Smooth muscle cell (in vitro differentiated cells): ENCODE measurements at regions not wholly inside any gene's neighbourhood (a gene's known extent, or its start where the extent isn't known, plus 50 kb on each side); places are given as distances from the start of the nearest gene placed in this dataset.

Experiments used
- DNase-seq: peaks from one replicate; lab custom pipeline; 2025; ENCODE audit not compliant: unreplicated experiment; lab: John Stamatoyannopoulos, UW
- H2AFZ ChIP-seq: fragments of 200-600 bp; sonication (generic); 2 replicates; pipeline ENCODE4 v1.6.0; 2016; ENCODE audit warnings: antibody characterized with exemption, low read depth, mild to moderate bottlenecking
- H3F3A ChIP-seq: fragments of 200-600 bp; sonication (generic); 2 replicates; pipeline ENCODE4 v1.6.0; 2017; ENCODE audit warnings: antibody characterized with exemption, low read depth
- H3K27ac ChIP-seq: fragments of 200-600 bp; sonication (generic); 2 replicates; pipeline ENCODE4 v1.5.1; 2016; ENCODE audit warnings: low read depth, mild to moderate bottlenecking
- H3K27me3 ChIP-seq: fragments of 200-600 bp; sonication (generic); 2 replicates; pipeline ENCODE4 v1.6.1; 2016; ENCODE audit warnings: low read depth, mild to moderate bottlenecking
- H3K36me3 ChIP-seq: fragments of 200-600 bp; sonication (generic); 2 replicates; pipeline ENCODE4 v1.5.1; 2016; ENCODE audit warnings: low read depth
- H3K4me1 ChIP-seq: fragments of 200-600 bp; sonication (generic); 2 replicates; pipeline ENCODE4 v1.5.1; 2016; ENCODE audit warnings: low read depth
- H3K4me2 ChIP-seq: fragments of 200-600 bp; sonication (generic); 2 replicates; pipeline ENCODE4 v1.6.0; 2016; ENCODE audit warnings: mild to moderate bottlenecking
- H3K4me3 ChIP-seq: fragments of 200-600 bp; sonication (generic); 2 replicates; pipeline ENCODE4 v1.5.1; 2016; ENCODE audit warnings: mild to moderate bottlenecking
- H3K79me2 ChIP-seq: fragments of 200-600 bp; sonication (generic); 2 replicates; pipeline ENCODE4 v1.6.0; 2016; ENCODE audit warnings: low read depth, mild to moderate bottlenecking
- H3K9ac ChIP-seq: fragments of 200-600 bp; sonication (generic); 2 replicates; pipeline ENCODE4 v1.6.0; 2016; ENCODE audit warnings: low read depth
- H3K9me3 ChIP-seq: fragments of 200-600 bp; sonication (generic); replicated peaks from 2 replicates; pipeline ENCODE4 v1.5.1; 2016; ENCODE audit warnings: low read depth
- H4K20me1 ChIP-seq: fragments of 200-600 bp; sonication (generic); 2 replicates; pipeline ENCODE4 v1.6.0; 2016; ENCODE audit warnings: low read depth
- WGBS: methylation state at CpG from one replicate; pipeline ENCODE4 v1.1.7; 2016; ENCODE audit warnings: low lambda C conversion rate; 5-methylcytosine and 5-hydroxymethylcytosine counted together
- TF ChIP-seq, protein P1 (sequence below): fragments of 200-600 bp; sonication (generic); IDR thresholded peaks from 2 replicates; pipeline ENCODE4 v1.5.1; 2017; ENCODE audit warnings: borderline replicate concordance, mild to moderate bottlenecking, antibody characterized with exemption; ENCODE audit not compliant: insufficient read depth, poor library complexity, severe bottlenecking

DNA sequence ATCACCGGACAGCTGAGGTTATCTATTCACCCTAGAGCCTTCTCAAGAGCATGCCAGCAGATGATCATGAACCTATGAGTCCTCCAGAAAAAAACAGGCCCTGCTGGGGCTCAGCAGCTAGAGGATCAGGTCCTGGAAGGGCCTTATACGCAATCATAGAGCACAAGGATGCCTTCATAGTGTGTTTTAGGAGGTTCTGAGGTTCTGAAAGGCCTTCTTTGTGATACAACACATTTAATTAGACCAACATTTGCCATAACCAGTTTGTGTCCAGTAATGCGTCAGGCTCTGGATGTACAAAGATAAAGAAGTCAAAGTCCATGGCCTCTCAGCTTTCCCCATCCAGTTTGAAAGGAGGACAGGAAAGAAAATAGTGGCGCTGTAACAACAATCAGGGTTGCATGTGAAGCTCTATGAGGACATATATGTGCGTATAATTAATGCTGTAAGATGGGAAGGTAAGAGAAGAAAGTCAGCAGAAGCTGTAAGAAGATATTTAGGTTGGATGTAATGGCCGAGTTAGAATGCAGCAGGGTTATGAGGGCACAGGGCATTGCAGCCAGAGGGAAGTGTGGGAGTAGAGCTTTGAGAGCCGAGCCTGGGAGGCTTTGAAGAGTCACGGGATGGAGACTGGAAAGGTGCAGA lies 302.6 kb upstream of the TBL1XR1 start:
- Histone ChIP-seq H3F3A (no peaks in the 10 kb centered on the region), H3K36me3 (no peaks in the 10 kb centered on the region), H3K27me3 (no peaks in the 10 kb centered on the region), H2AFZ (no peak overlapping the region), H3K9ac (no peak overlapping the region), H3K79me2 (no peaks in the 10 kb centered on the region), H3K27ac (no peak overlapping the region), H3K4me2 (no peak overlapping the region), H3K4me1 (no peaks in the 10 kb centered on the region), H4K20me1 (no peaks in the 10 kb centered on the region), H3K9me3 (no peaks in the 10 kb centered on the region), H3K4me3 (no peak overlapping the region)
- no peak for DNase-seq
- TF ChIP-seq, protein P1, sequence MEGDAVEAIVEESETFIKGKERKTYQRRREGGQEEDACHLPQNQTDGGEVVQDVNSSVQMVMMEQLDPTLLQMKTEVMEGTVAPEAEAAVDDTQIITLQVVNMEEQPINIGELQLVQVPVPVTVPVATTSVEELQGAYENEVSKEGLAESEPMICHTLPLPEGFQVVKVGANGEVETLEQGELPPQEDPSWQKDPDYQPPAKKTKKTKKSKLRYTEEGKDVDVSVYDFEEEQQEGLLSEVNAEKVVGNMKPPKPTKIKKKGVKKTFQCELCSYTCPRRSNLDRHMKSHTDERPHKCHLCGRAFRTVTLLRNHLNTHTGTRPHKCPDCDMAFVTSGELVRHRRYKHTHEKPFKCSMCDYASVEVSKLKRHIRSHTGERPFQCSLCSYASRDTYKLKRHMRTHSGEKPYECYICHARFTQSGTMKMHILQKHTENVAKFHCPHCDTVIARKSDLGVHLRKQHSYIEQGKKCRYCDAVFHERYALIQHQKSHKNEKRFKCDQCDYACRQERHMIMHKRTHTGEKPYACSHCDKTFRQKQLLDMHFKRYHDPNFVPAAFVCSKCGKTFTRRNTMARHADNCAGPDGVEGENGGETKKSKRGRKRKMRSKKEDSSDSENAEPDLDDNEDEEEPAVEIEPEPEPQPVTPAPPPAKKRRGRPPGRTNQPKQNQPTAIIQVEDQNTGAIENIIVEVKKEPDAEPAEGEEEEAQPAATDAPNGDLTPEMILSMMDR, result no peak
- WGBS, result 93% methylated on average over 8 of the region's 8 CpGs

DNA sequence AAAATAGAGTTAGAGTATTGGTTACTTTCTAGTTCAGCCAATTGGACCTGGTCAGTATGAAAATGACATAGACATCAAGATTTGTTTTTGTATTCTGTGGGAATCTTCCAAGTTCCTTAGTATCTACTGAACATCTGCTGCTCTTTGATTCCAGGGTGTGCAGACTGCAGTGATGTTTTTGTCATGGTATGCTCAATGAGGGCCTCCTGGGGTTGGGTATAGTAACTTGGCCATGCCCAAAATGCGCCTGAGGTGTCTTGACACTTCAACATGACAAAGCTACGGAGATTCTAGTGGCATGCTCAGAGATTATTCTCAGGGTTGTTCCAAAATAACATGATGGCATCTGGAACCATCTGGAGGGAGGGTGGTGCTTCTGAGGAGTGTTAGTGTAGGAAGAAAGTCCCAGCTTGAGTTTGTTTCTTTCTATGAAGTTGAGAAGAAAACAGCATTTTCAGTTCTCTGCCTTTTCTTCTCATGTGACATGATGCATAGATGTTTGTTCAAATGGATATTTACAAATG lies 313.5 kb upstream of the TBL1XR1 start:
- no peaks in the 10 kb centered on the region for H3F3A ChIP-seq
- H3K9me3 ChIP-seq, result no peaks in the 10 kb centered on the region
- H2AFZ ChIP-seq, result no peak overlapping the region
- H3K4me1 ChIP-seq, result no peaks in the 10 kb centered on the region
- H3K36me3 ChIP-seq, result no peaks in the 10 kb centered on the region
- no peak overlapping the region for H3K4me2 ChIP-seq
- H3K79me2 ChIP-seq, result no peaks in the 10 kb centered on the region
- H3K27ac ChIP-seq, result no peak overlapping the region
- H3K27me3 ChIP-seq, result no peaks in the 10 kb centered on the region
- WGBS, result 93% methylated on average over 2 of the region's 2 CpGs
- DNase-seq, result no peak
- H3K9ac ChIP-seq, result no peak overlapping the region
- no peak overlapping the region for H3K4me3 ChIP-seq
- H4K20me1 ChIP-seq, result no peaks in the 10 kb centered on the region
- TF ChIP-seq, protein P1, result no peak

DNA sequence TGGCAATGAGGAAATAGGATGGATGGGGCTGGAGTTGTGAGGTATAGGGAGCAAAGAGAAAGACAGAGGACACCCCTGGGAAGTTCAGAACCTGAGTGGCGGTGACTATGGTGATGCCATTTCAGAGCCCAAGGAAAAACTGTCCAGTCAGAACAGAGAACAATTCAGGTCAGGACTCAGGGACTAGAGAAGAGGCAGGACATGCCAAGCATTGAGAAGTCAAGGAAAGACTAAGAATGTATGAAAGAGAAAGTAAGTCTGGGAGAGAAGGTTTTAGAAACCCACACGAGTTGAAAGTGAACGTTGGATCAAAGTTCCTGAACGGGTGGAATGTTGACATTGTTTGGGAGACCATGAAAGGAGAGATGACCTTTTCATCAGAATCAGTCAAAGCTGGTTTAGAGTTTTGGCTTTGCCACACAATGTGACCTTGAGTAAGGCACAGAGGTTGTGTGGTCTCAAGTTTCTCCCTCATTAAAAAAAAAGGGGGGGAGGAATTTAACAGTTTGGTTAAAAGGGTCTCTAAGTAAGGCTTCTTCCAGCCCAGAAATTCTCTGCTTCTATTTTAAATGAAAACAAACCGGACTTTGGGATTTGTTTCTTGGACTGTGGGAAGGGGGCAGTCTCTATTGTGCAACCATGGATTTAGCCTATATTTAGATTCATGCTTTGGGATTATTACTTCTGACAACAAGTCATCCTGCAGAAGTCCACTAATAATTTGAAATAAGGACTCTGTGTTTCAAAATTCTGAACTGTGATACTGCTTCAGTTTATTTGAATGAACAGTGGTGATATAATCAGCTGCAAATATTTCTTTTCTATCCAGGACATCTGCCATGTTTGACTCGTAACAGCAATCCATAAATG lies 315.9 kb upstream of the TBL1XR1 start:
- H3F3A ChIP-seq, result no peaks in the 10 kb centered on the region
- TF ChIP-seq, protein P1, result no peak
- H3K9ac ChIP-seq, result no peak overlapping the region
- H3K27me3 ChIP-seq, result no peaks in the 10 kb centered on the region
- H3K9me3 ChIP-seq, result no peaks in the 10 kb centered on the region
- peak overlapping the region; percentile 44 for H2AFZ ChIP-seq
- no peak overlapping the region for H3K4me2 ChIP-seq
- 78% methylated on average over 6 of the region's 6 CpGs for WGBS
- H3K4me3 ChIP-seq, result no peak overlapping the region
- H3K27ac ChIP-seq, result no peak overlapping the region
- DNase-seq, result no peak
- H3K79me2 ChIP-seq, result no peaks in the 10 kb centered on the region
- H3K36me3 ChIP-seq, result no peaks in the 10 kb centered on the region
- no peaks in the 10 kb centered on the region for H3K4me1 ChIP-seq
- no peaks in the 10 kb centered on the region for H4K20me1 ChIP-seq
